ENCODE measurements at regions not wholly inside any gene's neighbourhood (a gene's known extent, or its start where the extent isn't known, plus 50 kb on each side); places are given as distances from the start of the nearest gene placed in this dataset.
"Not testable (repeated sequence)": the region's sequence is repeated elsewhere in the genome, so short reads cannot be mapped to it uniquely, and the experiment has no call there.

DNA sequence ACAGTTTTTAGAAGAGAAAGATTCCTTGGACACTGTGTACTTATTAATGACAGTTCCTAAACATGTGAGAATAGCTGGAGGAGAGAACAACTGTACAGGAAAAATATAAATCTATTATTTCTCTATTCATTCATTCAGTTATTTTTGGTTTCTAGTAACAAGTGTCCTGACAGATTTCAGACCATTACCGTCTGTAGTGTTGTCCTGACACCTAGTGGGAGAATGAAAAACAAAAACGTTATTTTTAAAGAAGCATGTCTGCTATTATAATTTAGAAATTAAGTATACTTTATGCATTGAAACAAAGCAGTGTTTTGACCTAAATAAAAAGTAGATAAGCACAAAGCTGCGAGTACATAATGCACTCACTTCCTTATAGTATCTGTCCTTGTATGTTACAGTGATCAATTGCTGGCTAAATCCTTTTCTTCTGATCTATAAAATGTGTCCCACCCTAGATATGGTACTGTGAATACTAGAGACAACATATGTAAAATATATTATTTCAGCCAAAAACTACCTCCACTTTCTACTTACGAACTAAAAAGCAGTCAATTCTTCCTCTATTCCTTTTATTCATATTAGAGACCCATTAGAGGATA lies 575.6 kb downstream of the ARL4A start:
- peak; percentile 24 for DNase-seq (ENCODE audit: low spot score)
- TF ChIP-seq CTCF (conservative IDR thresholded peaks at IDR 0.05; ENCODE audit: low read depth) = peak; percentile 80
- POLR2A ChIA-PET (ENCODE audit: low non-redundant PET) = no interaction called here
- H3K27ac ChIP-seq = no peak overlapping the region
- CTCF ChIA-PET = interaction anchor here (0.6 to 1.3 kb wide), 7 partner anchors 8 to 738 kb away, joined by 3 to 5 read pairs (median 4); no protein-coding TSS in a partner anchor

- POLR2A ChIA-PET (ENCODE audit: low non-redundant PET) = no interaction called here
- no peak for DNase-seq (ENCODE audit: low spot score)
- CTCF ChIA-PET = interaction anchor here (0.5 to 1.1 kb wide), 2 partner anchors 628 to 740 kb away, joined by 3 read pairs; no protein-coding TSS in a partner anchor
- no peak for TF ChIP-seq CTCF (conservative IDR thresholded peaks at IDR 0.05; ENCODE audit: low read depth)
- H3K27ac ChIP-seq = no peak overlapping the region
Measured at GRCh38 chr7:13265271-13265670, 577.8 kb downstream of the ARL4A start.

DNA sequence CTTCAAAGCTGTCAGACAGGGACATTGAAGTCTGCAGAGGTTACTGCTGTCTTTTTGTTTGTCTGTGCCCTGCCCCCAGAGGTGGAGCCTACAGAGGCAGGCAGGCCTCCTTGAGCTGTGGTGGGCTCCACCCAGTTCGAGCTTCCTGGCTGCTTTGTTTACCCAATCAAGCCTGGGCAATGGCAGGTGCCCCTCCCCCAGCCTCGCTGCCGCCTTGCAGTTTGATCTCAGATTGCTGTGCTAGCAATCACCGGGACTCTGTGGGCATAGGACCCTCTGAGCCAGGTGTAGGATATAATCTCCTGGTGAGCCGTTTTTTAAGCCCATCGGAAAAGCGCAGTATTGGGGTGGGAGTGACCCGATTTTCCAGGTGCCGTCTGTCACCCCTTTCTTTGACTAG lies 586.8 kb downstream of the ARL4A start:
- POLR2A ChIA-PET (ENCODE audit: low non-redundant PET); H3K27ac ChIP-seq; DNase-seq (ENCODE audit: low spot score); CTCF ChIA-PET: not testable (repeated sequence)

- DNase-seq (ENCODE audit: low spot score) = no peak
- ChIA-PET CTCF (interaction anchor here (0.6 kb wide), 1 partner anchor 66 kb away, joined by 4 read pairs; no protein-coding TSS in a partner anchor), POLR2A (ENCODE audit: low non-redundant PET) (no interaction called here)
- H3K27ac ChIP-seq = no peak overlapping the region
- TF ChIP-seq CTCF (conservative IDR thresholded peaks at IDR 0.05; ENCODE audit: low read depth) = peak; percentile 52
Measured at GRCh38 chr7:13276977-13277376, 589.5 kb downstream of the ARL4A start.

DNA sequence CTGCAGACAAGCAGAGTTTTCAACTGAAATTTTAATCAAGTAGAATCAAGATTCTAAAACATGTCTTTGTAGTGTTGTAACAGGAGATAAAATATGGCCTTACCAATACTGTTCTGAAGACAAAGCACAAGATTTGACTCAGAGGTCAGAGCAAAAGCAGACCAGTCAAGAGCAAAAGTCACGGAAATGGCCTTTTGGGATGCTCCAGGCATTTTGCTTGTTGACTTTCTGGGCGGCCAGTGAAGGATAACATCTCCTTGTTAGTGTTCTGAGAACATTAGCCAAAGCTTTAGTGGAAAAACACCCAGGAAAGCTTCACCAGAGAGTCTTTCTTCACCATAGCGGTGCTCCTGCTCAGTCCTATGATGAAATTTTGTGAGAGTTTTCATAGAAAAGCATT lies 590.6 kb downstream of the ARL4A start:
- ChIA-PET CTCF (no interaction called here), POLR2A (ENCODE audit: low non-redundant PET) (no interaction called here)

GRCh38 chr7:13279854-13280435 lies 592.5 kb downstream of the ARL4A start:
- peak; percentile 8 for DNase-seq (ENCODE audit: low spot score)
- ChIA-PET CTCF (interaction anchor here (0.6 to 3.7 kb wide), 3 partner anchors 32 to 1411 kb away, joined by 3 to 17 read pairs (median 5); no protein-coding TSS in a partner anchor), POLR2A (ENCODE audit: low non-redundant PET) (no interaction called here)
- TF ChIP-seq CTCF (conservative IDR thresholded peaks at IDR 0.05; ENCODE audit: low read depth) = peak; percentile 54
- H3K27ac ChIP-seq = no peak overlapping the region

More for the DNA sequence above, 590.6 kb downstream of the ARL4A start:
- no peak overlapping the region for H3K27ac ChIP-seq
- TF ChIP-seq CTCF (conservative IDR thresholded peaks at IDR 0.05; ENCODE audit: low read depth) = no peak
- no peak for DNase-seq (ENCODE audit: low spot score)

DNA sequence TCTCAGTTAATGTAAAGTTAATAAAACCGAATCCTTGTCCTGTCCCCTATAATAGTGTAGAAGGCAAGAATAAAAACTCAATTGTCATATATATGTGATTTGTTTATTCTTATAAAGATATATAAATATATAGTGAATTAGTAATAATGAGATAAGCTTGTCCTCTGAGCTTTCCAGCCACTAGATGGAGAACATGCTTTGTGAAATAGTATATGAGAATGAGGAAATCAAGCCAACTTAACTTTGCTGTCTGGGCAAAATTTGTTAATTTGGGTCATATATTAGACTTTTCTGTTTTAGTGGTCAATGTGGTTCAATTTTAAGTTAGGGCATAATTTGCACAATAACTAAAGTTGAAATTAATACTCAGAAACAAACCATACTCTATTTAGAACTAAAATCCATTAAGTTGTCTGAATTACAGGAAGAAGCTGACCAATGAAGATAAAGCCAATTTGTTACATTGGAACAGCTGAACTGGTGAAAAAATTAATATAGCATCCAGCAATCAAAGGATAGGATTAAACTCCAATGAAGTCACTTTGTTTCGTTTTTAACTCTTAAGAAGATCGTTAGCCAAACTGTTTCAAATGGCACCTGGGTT lies 595.0 kb downstream of the ARL4A start:
- ChIA-PET CTCF (interaction anchor here (0.6 to 3.7 kb wide), 6 partner anchors 243 to 1409 kb away, joined by 3 to 17 read pairs (median 4); no protein-coding TSS in a partner anchor), POLR2A (ENCODE audit: low non-redundant PET) (no interaction called here)
- H3K27ac ChIP-seq = no peak overlapping the region
- DNase-seq (ENCODE audit: low spot score) = no peak
- peak; percentile 46; the same call in 1 of the 2 replicates for TF ChIP-seq CTCF (conservative IDR thresholded peaks at IDR 0.05; ENCODE audit: low read depth)

All from RWPE1 (cell line).